DMS153 treated with DMSO at 0.1 percent for 48 hours (cell line): ENCODE measurements at regions not wholly inside any gene's neighbourhood (a gene's known extent, or its start where the extent isn't known, plus 50 kb on each side); places are given as distances from the start of the nearest gene placed in this dataset.

Experiments used
- DNase-seq: peaks from one replicate; lab custom pipeline; 2025; ENCODE audit not compliant: unreplicated experiment; lab: John Stamatoyannopoulos, UW

- DNase-seq: no peak
These were observed 235.2 kb upstream of the AKR1E2 start for GRCh38 chr10:4590807-4591206.

GRCh38 chr10:4588824-4589223, 237.2 kb upstream of the AKR1E2 start:
- DNase-seq: no peak

GRCh38 chr10:4587466-4587865, 238.5 kb upstream of the AKR1E2 start:
- DNase-seq: no peak

GRCh38 chr10:4586776-4587175, 239.2 kb upstream of the AKR1E2 start:
- no peak for DNase-seq

- no peak for DNase-seq
These were observed 244.1 kb upstream of the AKR1E2 start for GRCh38 chr10:4581929-4582328.

- no peak for DNase-seq
These were observed 246.2 kb upstream of the AKR1E2 start for GRCh38 chr10:4579844-4580243.

GRCh38 chr10:4576206-4576605, 249.8 kb upstream of the AKR1E2 start:
- no peak for DNase-seq

GRCh38 chr10:4569151-4569550, 256.9 kb upstream of the AKR1E2 start:
- DNase-seq: no peak

GRCh38 chr10:4568731-4569130, 257.3 kb upstream of the AKR1E2 start:
- no peak for DNase-seq

GRCh38 chr10:4568086-4568485, 257.9 kb upstream of the AKR1E2 start:
- DNase-seq: no peak

GRCh38 chr10:4567637-4568036, 258.4 kb upstream of the AKR1E2 start:
- DNase-seq: no peak

- DNase-seq: no peak
These were observed 260.0 kb upstream of the AKR1E2 start for GRCh38 chr10:4566011-4566410.

- no peak for DNase-seq
These were observed 264.7 kb upstream of the AKR1E2 start for GRCh38 chr10:4561296-4561695.

GRCh38 chr10:4557469-4557868, 268.5 kb upstream of the AKR1E2 start:
- no peak for DNase-seq

- no peak for DNase-seq
These were observed 269.5 kb upstream of the AKR1E2 start for GRCh38 chr10:4556527-4556926.

- DNase-seq: no peak
These were observed 270.1 kb upstream of the AKR1E2 start for GRCh38 chr10:4555920-4556319.

- no peak for DNase-seq
These were observed 276.8 kb upstream of the AKR1E2 start for GRCh38 chr10:4549139-4549653.

- no peak for DNase-seq
These were observed 279.1 kb upstream of the AKR1E2 start for GRCh38 chr10:4546931-4547330.

GRCh38 chr10:4546500-4546899, 279.5 kb upstream of the AKR1E2 start:
- DNase-seq: no peak

GRCh38 chr10:4545062-4545461, 280.9 kb upstream of the AKR1E2 start:
- DNase-seq: no peak

- DNase-seq: no peak
These were observed 282.0 kb upstream of the AKR1E2 start for GRCh38 chr10:4543938-4544533.

GRCh38 chr10:4541292-4541691, 284.7 kb upstream of the AKR1E2 start:
- DNase-seq: no peak

- DNase-seq: no peak
These were observed 288.0 kb upstream of the AKR1E2 start for GRCh38 chr10:4538016-4538415.
